ENCODE measurements at regions not wholly inside any gene's neighbourhood (a gene's known extent, or its start where the extent isn't known, plus 50 kb on each side); places are given as distances from the start of the nearest gene placed in this dataset.

DNA sequence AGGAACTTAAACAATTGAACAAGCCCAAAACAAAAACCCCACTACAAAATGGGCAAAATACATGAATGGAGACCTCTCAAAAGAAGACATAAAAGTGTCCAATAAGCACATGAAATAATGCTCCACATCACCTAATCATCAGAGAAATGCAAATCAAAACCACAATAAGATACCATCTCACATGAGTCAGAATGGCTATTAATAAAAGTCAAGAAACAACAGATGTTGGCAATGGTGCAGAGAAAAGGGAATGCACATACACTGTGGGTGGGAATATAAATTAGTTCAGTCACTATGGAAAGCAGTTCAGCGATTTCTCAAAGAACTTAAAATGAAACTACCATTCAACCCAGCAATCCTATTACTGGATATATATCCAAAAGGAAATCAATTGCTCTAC, 337.4 kb upstream of the GRIA1 start:
- Mint-ChIP-seq H3K27me3 (no peaks in the 10 kb centered on the region), H3K9me3 (ENCODE audit: insufficient read depth) (peaks cover 6% of the 10 kb centered on the region), H3K4me1 (no peaks in the 10 kb centered on the region), H3K27ac (no peak overlapping the region), H3K4me3 (no peak overlapping the region)
- Histone ChIP-seq H3K9me3 (ENCODE audit: control extremely low read depth in 1 of 3, control insufficient read depth in 2 of 3, insufficient read depth in 1 of 3, low read length in 2 of 3) (peaks cover 0 to 3% (median 0%) of the 10 kb centered on the region in 3 donors), H3K79me2 (ENCODE audit: control insufficient read depth, insufficient read depth, low read length) (no peaks in the 10 kb centered on the region), H4K20me1 (ENCODE audit: control insufficient read depth, insufficient read depth, low read length, poor library complexity, severe bottlenecking) (no peaks in the 10 kb centered on the region), H3K4me3 (ENCODE audit: control extremely low read depth in 1 of 5, extremely low read depth in 1 of 5, insufficient read depth in 1 of 5, low read depth in 2 of 5, low read length in 4 of 5) (no peak overlapping the region), H3K27ac (ENCODE audit: low read length in 2 of 2) (no peak overlapping the region), H2AFZ (ENCODE audit: insufficient read depth, low read depth, low read length, poor library complexity, severe bottlenecking) (no peak overlapping the region), H3K4me1 (ENCODE audit: control insufficient read depth in 2 of 2, insufficient read depth in 2 of 2, low read length in 2 of 2) (no peaks in the 10 kb centered on the region), H3K9ac (ENCODE audit: low read length) (no peak overlapping the region), H3K27me3 (replicated peaks in 1 of 4; ENCODE audit: control extremely low read depth in 1 of 4, control insufficient read depth in 3 of 4, insufficient read depth in 4 of 4, low read length in 3 of 4) (no peaks in the 10 kb centered on the region), H3K36me3 (replicated peaks in 1 of 2; ENCODE audit: control extremely low read depth in 1 of 2, control insufficient read depth in 1 of 2, extremely low read depth in 1 of 2, insufficient read depth in 2 of 2, low read length in 1 of 2) (no peaks in the 10 kb centered on the region), H3K4me2 (replicated peaks; ENCODE audit: low read depth, low read length, poor library complexity, severe bottlenecking) (no peak overlapping the region)
- ATAC-seq (ENCODE audit: low read depth) (no peak), DNase-seq (no peak)
- intact Hi-C loops (cut with micrococcal nuclease) = no loop called here
- no CpG with 5 or more reads among the region's 1 CpG for WGBS (ENCODE audit: insufficient coverage)
- ChIA-PET POLR2A (no interaction called here), CTCF (no interaction called here)
- TF ChIP-seq, protein P1, sequence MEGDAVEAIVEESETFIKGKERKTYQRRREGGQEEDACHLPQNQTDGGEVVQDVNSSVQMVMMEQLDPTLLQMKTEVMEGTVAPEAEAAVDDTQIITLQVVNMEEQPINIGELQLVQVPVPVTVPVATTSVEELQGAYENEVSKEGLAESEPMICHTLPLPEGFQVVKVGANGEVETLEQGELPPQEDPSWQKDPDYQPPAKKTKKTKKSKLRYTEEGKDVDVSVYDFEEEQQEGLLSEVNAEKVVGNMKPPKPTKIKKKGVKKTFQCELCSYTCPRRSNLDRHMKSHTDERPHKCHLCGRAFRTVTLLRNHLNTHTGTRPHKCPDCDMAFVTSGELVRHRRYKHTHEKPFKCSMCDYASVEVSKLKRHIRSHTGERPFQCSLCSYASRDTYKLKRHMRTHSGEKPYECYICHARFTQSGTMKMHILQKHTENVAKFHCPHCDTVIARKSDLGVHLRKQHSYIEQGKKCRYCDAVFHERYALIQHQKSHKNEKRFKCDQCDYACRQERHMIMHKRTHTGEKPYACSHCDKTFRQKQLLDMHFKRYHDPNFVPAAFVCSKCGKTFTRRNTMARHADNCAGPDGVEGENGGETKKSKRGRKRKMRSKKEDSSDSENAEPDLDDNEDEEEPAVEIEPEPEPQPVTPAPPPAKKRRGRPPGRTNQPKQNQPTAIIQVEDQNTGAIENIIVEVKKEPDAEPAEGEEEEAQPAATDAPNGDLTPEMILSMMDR (IDR thresholded peaks at IDR 0.05) = no peak
- TF ChIP-seq EZH2 (IDR thresholded peaks at IDR 0.05; ENCODE audit: borderline replicate concordance, insufficient read depth, low read depth, low read length, poor library complexity, severe bottlenecking) = no peak

DNA sequence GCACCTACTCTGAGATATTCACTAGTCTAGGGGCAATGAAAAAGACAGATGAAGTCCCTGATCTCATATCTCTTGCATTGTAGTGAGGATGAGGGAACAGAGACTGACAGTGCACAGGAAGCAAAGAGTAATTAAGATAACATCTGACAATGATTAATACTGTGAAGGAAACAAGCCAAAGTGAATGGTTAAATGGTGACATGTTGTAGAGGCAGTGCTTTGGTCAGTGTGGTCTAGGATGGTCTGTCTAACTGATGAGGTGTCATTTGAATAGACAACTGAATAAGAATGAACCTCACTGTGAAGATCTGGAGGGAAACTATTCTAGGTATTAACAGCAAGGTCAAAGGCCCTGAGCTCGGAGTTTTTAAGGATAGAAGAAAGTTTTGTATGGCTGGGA, 333.3 kb upstream of the GRIA1 start:
- no peaks in the 10 kb centered on the region for H3K9me3 ChIP-seq (ENCODE audit: control extremely low read depth in 1 of 3, control insufficient read depth in 2 of 3, insufficient read depth in 1 of 3, low read length in 2 of 3)
- no peak overlapping the region for H3K4me3 ChIP-seq (ENCODE audit: control extremely low read depth in 1 of 5, extremely low read depth in 1 of 5, insufficient read depth in 1 of 5, low read depth in 2 of 5, low read length in 4 of 5)
- DNase-seq = no peak
- Mint-ChIP-seq H3K4me3 (no peak overlapping the region), H3K4me1 (no peaks in the 10 kb centered on the region), H3K9me3 (ENCODE audit: insufficient read depth) (peaks cover 6% of the 10 kb centered on the region), H3K27ac (no peak overlapping the region), H3K27me3 (no peaks in the 10 kb centered on the region)
- no peaks in the 10 kb centered on the region for H3K4me1 ChIP-seq (ENCODE audit: control insufficient read depth in 2 of 2, insufficient read depth in 2 of 2, low read length in 2 of 2)
- no peaks in the 10 kb centered on the region for H3K79me2 ChIP-seq (ENCODE audit: control insufficient read depth, insufficient read depth, low read length)
- H2AFZ ChIP-seq (ENCODE audit: insufficient read depth, low read depth, low read length, poor library complexity, severe bottlenecking) = no peak overlapping the region
- ChIA-PET POLR2A (no interaction called here), CTCF (no interaction called here)
- no peak overlapping the region for H3K4me2 ChIP-seq (replicated peaks; ENCODE audit: low read depth, low read length, poor library complexity, severe bottlenecking)
- no peak for TF ChIP-seq EZH2 (IDR thresholded peaks at IDR 0.05; ENCODE audit: borderline replicate concordance, insufficient read depth, low read depth, low read length, poor library complexity, severe bottlenecking)
- TF ChIP-seq, protein P1 (IDR thresholded peaks at IDR 0.05) = no peak
- no peak for ATAC-seq (ENCODE audit: low read depth)
- H3K27me3 ChIP-seq (replicated peaks in 1 of 4; ENCODE audit: control extremely low read depth in 1 of 4, control insufficient read depth in 3 of 4, insufficient read depth in 4 of 4, low read length in 3 of 4) = no peaks in the 10 kb centered on the region
- no peak overlapping the region for H3K9ac ChIP-seq (ENCODE audit: low read length)
- WGBS (ENCODE audit: insufficient coverage) = 50% methylated on average over 1 of the region's 1 CpG
- no peaks in the 10 kb centered on the region for H3K36me3 ChIP-seq (replicated peaks in 1 of 2; ENCODE audit: control extremely low read depth in 1 of 2, control insufficient read depth in 1 of 2, extremely low read depth in 1 of 2, insufficient read depth in 2 of 2, low read length in 1 of 2)
- intact Hi-C loops (cut with micrococcal nuclease) = no loop called here
- no peak overlapping the region for H3K27ac ChIP-seq (ENCODE audit: low read length in 2 of 2)
- no peaks in the 10 kb centered on the region for H4K20me1 ChIP-seq (ENCODE audit: control insufficient read depth, insufficient read depth, low read length, poor library complexity, severe bottlenecking)
